A549 (cell line): ENCODE measurements at regions not wholly inside any gene's neighbourhood (a gene's known extent, or its start where the extent isn't known, plus 50 kb on each side); places are given as distances from the start of the nearest gene placed in this dataset.

Source experiments
- CEBPB ChIP-seq, 2 experiments: fragments of >200 bp in 1 of 2; sonication (Bioruptor Twin) in 1 of 2; formaldehyde crosslinking in 1 of 2; IDR thresholded peaks; 2 replicates each; pipeline ENCODE4 v1.6.1; 2012 to 2016
- MYC ChIP-seq: IDR thresholded peaks from 2 replicates; pipeline ENCODE4 v1.6.1; 2012; ENCODE audit warnings: mild to moderate bottlenecking, inconsistent platforms, low read length, improper control_type of control experiment, borderline replicate concordance
- RCOR1 ChIP-seq: fragments of 150-350 bp; IDR thresholded peaks from 2 replicates; pipeline ENCODE4 v1.6.1; 2014; ENCODE audit warnings: antibody characterized with exemption, low read length, low read depth
- SMC3 ChIP-seq: fragments of >200 bp; sonication (Bioruptor Twin); formaldehyde crosslinking; IDR thresholded peaks from 3 replicates; pipeline ENCODE4 v1.6.1; 2018; ENCODE audit warnings: inconsistent platforms
- TF ChIP-seq, protein P1 (sequence below): fragments of 200-600 bp; sonication (generic); IDR thresholded peaks from 2 replicates; pipeline ENCODE4 v1.6.1; 2016; ENCODE audit warnings: antibody characterized with exemption, mild to moderate bottlenecking, moderate library complexity
- TF ChIP-seq, protein P2 (sequence below): fragments of >200 bp; sonication (Bioruptor Twin); formaldehyde crosslinking; IDR thresholded peaks from 3 replicates; pipeline ENCODE4 v1.5.1; 2016

DNA sequence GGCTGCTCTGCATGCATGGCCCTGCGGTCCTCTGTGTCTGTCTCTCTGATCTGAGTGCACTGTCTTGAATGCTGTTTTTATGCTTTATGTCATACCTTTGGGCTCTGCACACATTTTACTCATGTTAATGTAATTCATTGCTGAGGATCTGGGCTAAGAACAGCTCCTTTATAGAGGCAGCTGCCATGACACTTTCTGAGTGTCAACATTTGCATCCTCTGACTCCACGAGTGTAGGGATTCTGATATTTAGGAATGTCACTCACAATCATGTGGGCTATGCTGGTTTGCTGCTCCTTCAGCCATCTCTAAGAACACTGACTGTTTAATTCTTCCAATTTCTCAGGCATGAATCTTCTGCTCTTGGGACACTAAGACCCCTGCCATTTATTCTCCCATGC, 192.2 kb upstream of the CPEB2 start:
- TF ChIP-seq SMC3 (no peak), RCOR1 (no peak), CEBPB (IDR thresholded peaks at IDR 0.05) (no peak), MYC (no peak)
- TF ChIP-seq, protein P1, sequence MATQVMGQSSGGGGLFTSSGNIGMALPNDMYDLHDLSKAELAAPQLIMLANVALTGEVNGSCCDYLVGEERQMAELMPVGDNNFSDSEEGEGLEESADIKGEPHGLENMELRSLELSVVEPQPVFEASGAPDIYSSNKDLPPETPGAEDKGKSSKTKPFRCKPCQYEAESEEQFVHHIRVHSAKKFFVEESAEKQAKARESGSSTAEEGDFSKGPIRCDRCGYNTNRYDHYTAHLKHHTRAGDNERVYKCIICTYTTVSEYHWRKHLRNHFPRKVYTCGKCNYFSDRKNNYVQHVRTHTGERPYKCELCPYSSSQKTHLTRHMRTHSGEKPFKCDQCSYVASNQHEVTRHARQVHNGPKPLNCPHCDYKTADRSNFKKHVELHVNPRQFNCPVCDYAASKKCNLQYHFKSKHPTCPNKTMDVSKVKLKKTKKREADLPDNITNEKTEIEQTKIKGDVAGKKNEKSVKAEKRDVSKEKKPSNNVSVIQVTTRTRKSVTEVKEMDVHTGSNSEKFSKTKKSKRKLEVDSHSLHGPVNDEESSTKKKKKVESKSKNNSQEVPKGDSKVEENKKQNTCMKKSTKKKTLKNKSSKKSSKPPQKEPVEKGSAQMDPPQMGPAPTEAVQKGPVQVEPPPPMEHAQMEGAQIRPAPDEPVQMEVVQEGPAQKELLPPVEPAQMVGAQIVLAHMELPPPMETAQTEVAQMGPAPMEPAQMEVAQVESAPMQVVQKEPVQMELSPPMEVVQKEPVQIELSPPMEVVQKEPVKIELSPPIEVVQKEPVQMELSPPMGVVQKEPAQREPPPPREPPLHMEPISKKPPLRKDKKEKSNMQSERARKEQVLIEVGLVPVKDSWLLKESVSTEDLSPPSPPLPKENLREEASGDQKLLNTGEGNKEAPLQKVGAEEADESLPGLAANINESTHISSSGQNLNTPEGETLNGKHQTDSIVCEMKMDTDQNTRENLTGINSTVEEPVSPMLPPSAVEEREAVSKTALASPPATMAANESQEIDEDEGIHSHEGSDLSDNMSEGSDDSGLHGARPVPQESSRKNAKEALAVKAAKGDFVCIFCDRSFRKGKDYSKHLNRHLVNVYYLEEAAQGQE = no peak
- TF ChIP-seq, protein P2, sequence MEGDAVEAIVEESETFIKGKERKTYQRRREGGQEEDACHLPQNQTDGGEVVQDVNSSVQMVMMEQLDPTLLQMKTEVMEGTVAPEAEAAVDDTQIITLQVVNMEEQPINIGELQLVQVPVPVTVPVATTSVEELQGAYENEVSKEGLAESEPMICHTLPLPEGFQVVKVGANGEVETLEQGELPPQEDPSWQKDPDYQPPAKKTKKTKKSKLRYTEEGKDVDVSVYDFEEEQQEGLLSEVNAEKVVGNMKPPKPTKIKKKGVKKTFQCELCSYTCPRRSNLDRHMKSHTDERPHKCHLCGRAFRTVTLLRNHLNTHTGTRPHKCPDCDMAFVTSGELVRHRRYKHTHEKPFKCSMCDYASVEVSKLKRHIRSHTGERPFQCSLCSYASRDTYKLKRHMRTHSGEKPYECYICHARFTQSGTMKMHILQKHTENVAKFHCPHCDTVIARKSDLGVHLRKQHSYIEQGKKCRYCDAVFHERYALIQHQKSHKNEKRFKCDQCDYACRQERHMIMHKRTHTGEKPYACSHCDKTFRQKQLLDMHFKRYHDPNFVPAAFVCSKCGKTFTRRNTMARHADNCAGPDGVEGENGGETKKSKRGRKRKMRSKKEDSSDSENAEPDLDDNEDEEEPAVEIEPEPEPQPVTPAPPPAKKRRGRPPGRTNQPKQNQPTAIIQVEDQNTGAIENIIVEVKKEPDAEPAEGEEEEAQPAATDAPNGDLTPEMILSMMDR = no peak
